ENCODE measurements at regions not wholly inside any gene's neighbourhood (a gene's known extent, or its start where the extent isn't known, plus 50 kb on each side); places are given as distances from the start of the nearest gene placed in this dataset.

GRCh38 chr2:22741216-22741615 lies 643.8 kb upstream of the KLHL29 start:
- TF ChIP-seq SUZ12 (IDR thresholded peaks at IDR 0.05; ENCODE audit: extremely low read depth, insufficient read depth, insufficient read length), result no peak
- TF ChIP-seq YY1 (IDR thresholded peaks at IDR 0.05; ENCODE audit: insufficient read depth, insufficient read length), result no peak
